DMS114 treated with DMSO at 0.1 percent for 48 hours (cell line): ENCODE measurements at regions not wholly inside any gene's neighbourhood (a gene's known extent, or its start where the extent isn't known, plus 50 kb on each side); places are given as distances from the start of the nearest gene placed in this dataset.

Experiments
- DNase-seq: peaks from one replicate; lab custom pipeline; 2025; ENCODE audit not compliant: unreplicated experiment; lab: John Stamatoyannopoulos, UW

- DNase-seq: no peak
Observed at GRCh38 chr7:91323626-91324158, 59.5 kb downstream of the FZD1 start.

- DNase-seq: no peak
Observed at GRCh38 chr7:91324663-91325062, 60.4 kb downstream of the FZD1 start.

- DNase-seq: no peak
Observed at GRCh38 chr7:91325726-91326125, 61.5 kb downstream of the FZD1 start.

GRCh38 chr7:91326516-91327199, 62.4 kb downstream of the FZD1 start:
- DNase-seq: no peak

- DNase-seq: no peak
Observed at GRCh38 chr7:91327346-91327745, 63.1 kb downstream of the FZD1 start.

GRCh38 chr7:91329571-91329970, 65.3 kb downstream of the FZD1 start:
- DNase-seq: no peak

- no peak for DNase-seq
Observed at GRCh38 chr7:91330191-91330808, 66.1 kb downstream of the FZD1 start.

GRCh38 chr7:91330866-91331265, 66.6 kb downstream of the FZD1 start:
- DNase-seq: no peak

- DNase-seq: no peak
Observed at GRCh38 chr7:91336106-91336505, 71.9 kb downstream of the FZD1 start.

- no peak for DNase-seq
Observed at GRCh38 chr7:91338226-91339020, 74.2 kb downstream of the FZD1 start.

- no peak for DNase-seq
Observed at GRCh38 chr7:91342346-91342745, 78.1 kb downstream of the FZD1 start.

- DNase-seq: no peak
Observed at GRCh38 chr7:91343420-91343960, 79.3 kb downstream of the FZD1 start.

GRCh38 chr7:91343996-91344629, 79.9 kb downstream of the FZD1 start:
- DNase-seq: no peak

- DNase-seq: no peak
Observed at GRCh38 chr7:91344911-91345310, 80.7 kb downstream of the FZD1 start.

- DNase-seq: no peak
Observed at GRCh38 chr7:91345449-91345848, 81.2 kb downstream of the FZD1 start.

- no peak for DNase-seq
Observed at GRCh38 chr7:91346426-91346825, 82.2 kb downstream of the FZD1 start.

- no peak for DNase-seq
Observed at GRCh38 chr7:91347290-91347689, 83.1 kb downstream of the FZD1 start.

GRCh38 chr7:91348711-91349110, 84.5 kb downstream of the FZD1 start:
- no peak for DNase-seq

- DNase-seq: no peak
Observed at GRCh38 chr7:91351374-91351773, 87.1 kb downstream of the FZD1 start.

- no peak for DNase-seq
Observed at GRCh38 chr7:91352091-91352490, 87.9 kb downstream of the FZD1 start.

GRCh38 chr7:91353848-91354247, 89.6 kb downstream of the FZD1 start:
- no peak for DNase-seq
